ENCODE measurements at regions not wholly inside any gene's neighbourhood (a gene's known extent, or its start where the extent isn't known, plus 50 kb on each side); places are given as distances from the start of the nearest gene placed in this dataset.

GRCh38 chr7:156236936-156237599 is 403.5 kb upstream of the RNF32 start:
- no peak for TF ChIP-seq CTCF (IDR thresholded peaks at IDR 0.05)
- no peak for TF ChIP-seq POLR2A (IDR thresholded peaks at IDR 0.05)

Measured in breast epithelium (tissue), 3 donors.